SKM-1 (cell line): ENCODE measurements at regions not wholly inside any gene's neighbourhood (a gene's known extent, or its start where the extent isn't known, plus 50 kb on each side); places are given as distances from the start of the nearest gene placed in this dataset.

Experiments used
- DNase-seq: peaks from one replicate; lab custom pipeline; 2025; ENCODE audit not compliant: unreplicated experiment; lab: John Stamatoyannopoulos, UW

DNA sequence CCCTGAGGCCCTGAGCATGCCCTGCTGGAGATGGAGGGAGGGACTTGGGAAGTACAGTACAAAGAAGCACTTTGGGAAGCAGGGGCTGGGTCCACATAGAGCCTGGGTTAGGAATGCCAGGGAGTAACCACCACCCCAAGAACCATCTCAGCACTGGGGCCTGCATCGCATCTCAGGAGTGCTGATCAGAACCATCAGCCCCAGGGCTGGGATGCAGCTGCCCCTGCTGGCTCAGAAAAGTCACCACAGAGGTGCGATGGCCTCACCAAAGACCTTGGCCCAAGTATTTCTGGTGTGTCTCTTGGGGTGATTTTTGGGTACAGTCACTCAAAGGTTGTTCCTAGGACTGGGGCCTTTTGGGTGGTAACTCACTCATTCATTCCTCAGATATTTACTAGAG, 236.8 kb upstream of the MVB12B start:
- DNase-seq: no peak

DNA sequence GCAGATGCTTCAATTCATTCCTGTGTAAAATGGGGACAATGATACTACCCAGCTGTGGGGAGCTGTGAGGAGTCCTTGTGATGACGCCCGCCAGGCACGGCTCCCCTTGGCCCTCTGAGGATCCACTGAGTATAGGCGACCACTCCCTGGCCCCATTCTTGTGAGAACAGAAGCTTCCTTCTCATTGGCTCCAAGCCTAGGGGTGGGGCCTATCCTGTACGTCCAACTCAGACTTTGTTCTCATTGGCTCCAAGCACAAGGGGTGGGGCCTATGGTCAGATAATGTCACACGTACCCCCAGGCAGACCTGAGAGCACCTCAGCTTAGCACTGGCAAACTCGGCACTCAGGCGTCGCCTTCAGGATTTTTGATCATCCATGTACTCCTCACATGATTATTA, 232.9 kb upstream of the MVB12B start:
- DNase-seq: no peak

GRCh38 chr9:126095546-126096190, 231.0 kb upstream of the MVB12B start:
- no peak for DNase-seq

DNA sequence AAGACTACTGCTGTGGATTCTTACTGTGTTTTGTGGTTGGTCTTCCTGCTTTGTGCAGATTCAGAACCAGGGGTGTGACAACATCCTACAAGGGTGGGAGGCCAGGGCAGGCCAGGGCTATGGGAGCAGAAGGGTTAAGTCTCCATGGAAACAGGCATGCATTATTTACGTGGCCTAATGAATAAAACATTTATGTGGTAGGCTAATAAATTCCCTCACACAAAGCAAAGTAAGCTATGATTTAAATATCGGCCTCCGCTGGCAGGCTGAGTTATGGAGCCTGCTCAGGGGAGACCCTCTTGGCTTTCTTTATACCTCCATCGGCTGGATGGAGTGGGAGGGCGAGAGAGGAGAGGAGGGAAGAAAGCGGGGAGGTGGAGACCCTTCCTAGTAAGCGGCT, 230.3 kb upstream of the MVB12B start:
- DNase-seq: no peak

- no peak for DNase-seq
Observed at GRCh38 chr9:126097679-126098078, 228.9 kb upstream of the MVB12B start.

DNA sequence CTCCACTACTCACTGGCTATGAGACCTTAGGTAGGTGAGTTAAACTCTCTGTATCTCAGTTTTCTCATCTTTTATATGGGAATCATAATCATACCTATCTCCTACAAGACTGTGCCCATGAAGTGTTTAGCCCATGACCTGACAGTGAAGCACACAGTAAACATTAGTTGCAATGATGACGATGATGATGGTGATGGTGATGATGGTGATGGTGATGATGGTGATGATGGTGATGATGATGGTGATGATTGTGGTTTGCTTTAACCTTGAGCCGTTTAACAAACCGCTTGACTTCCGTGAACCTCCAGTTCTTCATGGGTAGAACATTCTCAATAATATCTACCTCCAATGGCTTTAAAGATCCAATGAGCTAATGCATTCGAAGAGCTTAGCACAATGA, 220.2 kb upstream of the MVB12B start:
- DNase-seq: no peak

DNA sequence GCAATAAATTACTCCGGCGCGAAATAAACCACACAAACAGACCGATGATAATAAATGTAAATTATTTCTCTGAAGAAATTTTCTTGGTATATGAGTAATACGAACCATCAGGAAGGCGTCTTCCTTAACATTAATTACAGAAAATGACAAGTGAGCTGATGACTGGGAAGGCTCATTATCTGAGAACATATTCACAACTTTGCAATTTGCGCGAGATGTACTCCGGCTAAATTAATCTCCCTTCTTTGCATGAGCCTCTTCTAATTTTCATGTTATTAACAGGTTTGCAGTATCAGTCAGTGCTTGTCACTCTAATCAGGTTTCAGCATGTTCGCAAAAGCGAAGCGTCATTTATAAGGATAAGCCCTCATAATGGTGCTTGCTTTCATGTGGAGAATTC, 218.9 kb upstream of the MVB12B start:
- no peak for DNase-seq

DNA sequence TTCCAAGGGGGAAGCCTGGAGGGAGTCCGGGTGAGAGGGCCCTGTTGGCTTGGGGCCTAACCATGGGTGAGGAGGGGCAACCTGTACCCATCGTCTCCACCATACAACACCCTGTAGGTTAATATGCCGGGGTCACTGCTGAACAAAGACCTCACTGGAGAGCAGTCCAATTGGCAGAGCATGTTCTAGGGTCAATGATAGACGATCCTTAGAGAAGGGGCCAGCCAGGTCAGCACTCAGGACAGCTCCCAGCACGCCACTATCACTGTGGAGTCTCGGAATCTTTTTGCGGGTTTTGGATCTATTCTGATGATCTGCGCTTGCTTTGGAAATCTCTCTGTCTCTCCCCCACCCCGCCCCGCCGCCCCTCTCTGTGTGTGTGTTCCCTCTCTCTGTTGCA, 218.4 kb upstream of the MVB12B start:
- no peak for DNase-seq

DNA sequence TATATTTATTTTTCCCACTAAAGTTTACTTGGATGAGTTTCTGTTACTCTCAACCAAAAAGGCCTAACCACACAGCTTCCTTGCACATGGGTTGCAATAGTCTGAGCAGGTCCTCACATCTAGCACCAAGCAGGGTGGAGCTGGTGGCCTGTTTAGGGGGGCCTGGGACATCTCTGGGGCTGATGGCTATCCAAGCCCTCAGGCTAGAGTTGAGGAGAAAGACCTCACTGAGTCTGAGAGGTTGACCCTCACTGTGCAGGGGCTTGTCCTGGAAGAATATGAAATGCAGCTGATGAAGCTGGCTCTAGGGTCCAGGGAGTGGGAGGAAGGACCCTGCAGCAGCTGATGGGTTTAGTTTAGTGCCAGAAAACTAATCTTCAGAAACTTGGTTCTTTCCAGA, 217.1 kb upstream of the MVB12B start:
- no peak for DNase-seq

DNA sequence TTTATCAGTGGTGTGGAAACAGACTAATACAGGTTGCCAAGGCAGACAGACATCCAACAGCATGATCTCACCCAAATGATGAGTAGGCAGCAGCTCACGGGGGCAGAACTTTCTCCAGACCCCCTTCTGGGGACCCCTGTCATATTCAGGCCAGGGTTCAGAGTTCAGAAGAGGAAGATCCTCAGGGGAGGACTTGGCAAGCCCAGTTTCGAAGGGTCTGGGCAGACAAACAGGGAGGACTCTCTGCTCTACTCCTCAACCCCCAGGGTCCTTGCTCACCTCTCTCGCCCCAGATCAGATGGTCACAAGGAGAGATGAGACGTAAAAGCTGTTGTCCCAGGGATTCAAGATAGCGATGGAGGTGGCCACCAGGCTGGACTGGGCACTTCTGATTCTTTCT, 215.1 kb upstream of the MVB12B start:
- DNase-seq: no peak

- DNase-seq: no peak
Observed at GRCh38 chr9:126112135-126112720, 214.4 kb upstream of the MVB12B start.

- DNase-seq: no peak
Observed at GRCh38 chr9:126113176-126113575, 213.5 kb upstream of the MVB12B start.

DNA sequence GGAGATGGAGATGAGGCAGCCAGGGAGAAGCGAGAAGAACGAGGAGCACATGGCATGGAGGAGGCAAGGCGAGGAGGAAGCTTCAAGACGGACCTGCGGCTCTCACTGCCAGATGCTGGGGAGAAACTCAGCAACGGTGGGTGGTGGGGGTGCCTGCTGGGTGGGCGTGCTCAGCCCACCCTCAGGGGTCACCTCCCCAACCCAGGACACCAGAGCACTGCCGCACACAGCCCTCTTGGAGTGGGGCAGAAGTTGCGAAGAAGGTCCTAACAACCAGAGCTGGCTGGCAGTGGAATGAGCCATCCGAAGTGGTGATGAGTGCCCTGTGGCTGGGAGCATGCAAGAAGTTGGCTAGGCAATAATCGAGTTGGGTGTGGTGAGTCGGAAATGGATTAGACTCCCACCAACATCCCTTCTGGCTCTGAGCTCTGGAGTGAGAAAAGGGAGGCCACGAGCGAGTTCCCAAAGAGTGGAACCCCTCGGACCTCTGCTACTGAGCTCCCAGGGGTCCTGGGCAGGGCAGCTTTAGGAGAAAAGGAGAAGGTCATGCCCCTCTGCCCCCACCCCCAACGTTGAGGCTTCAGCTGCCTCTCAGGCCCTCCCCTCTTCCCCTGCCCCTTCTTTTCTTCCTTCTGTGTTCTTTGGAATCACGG, 212.7 kb upstream of the MVB12B start:
- DNase-seq: no peak

GRCh38 chr9:126114409-126114760, 212.2 kb upstream of the MVB12B start:
- DNase-seq: no peak

DNA sequence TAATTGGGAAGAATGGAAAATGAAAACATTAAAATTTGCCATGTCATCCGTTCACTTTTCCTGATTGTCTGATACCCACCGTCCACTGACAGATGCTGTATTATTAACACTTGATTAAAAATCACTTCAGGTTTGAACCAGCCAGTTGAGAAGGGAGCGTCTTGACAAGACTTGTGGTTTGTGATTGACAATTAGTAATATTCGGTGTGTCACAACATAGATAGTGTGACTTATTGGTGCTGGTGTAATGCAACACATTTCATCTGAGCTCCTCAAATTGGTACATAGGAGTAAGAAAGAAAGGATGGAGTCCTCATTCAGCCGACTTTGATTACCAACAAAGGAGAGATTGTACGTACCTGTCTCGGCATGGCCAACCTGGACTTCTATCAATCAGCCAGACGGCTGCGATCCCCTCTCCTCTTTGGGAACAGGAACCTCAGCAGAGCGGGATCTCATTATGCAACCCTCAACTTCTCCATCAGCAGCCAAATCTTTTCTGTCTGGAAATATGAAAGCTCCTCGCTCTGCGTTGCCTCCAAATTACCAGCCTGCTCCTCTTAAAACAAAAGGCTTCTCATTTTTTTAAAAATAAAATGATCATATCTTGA, 211.7 kb upstream of the MVB12B start:
- no peak for DNase-seq

DNA sequence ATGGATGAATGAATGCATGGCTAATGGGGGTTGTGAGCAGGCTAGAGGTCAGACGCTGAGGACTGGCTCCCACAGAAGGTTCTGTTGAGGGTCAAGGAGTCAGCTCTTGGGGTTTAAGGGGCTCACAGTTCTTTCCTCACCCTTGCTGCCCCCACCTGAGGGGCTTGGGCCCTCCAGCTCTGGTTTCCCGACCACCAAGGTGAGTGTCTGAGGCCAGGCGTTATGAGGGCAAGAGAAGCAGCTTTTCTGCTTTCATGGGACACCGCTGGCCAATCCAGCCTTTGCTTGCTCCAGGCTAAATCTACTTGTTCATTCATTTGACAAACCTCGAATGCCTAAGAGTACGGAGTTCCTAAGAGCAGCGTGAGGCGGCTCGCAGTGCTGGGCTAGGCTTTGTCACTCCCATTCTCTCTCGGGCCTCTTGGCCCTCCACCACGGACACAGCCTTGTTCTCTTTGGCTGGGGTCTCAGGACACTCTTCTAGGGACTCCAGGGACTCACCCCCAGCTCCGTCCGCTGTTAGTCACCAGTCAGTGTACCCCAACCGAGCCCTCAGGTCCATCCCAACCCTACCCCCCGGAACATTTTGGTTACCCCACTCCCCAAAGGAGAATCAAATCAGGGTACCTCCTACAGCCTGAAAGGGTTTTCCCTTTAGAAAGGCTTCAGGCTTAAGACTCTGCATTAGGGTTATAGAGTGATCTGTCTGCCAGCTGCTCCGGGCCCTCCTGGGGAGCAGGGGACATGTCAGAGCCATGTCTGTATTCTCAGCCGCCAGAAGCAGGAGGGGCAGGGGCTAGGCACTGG, 210.1 kb upstream of the MVB12B start:
- no peak for DNase-seq

DNA sequence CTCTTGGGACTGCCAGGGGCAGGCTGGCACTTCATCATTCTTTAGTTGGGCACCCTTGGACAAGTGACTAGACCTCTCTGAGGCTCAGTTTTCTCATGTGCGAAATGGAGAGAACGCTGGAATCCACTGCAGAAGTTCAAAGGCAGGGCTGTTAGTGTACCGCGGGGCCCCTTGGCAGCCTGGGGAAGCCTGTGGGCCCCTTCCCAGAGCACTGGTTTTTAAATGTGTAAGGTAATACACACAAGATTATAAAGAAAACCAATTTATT, 209.5 kb upstream of the MVB12B start:
- DNase-seq: no peak

DNA sequence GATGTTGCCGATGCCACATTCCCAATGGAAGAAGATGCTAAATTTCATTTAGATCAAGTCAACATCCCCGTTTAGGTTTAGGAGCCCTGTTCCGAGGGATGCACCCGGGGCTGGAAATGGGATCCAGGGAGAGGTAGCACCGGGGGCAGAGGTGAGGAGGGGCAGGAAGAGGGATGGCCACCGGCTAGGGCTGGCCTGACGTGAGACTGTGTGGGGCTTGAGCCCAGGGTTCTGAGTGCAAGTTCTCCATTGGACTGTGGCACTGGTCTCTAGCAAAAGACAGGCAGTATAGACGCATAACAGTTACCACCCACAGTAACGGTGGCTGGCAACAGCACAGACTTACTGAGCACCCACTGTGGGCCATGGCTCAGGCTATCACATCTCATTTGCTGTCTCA, 209.0 kb upstream of the MVB12B start:
- DNase-seq: no peak

DNA sequence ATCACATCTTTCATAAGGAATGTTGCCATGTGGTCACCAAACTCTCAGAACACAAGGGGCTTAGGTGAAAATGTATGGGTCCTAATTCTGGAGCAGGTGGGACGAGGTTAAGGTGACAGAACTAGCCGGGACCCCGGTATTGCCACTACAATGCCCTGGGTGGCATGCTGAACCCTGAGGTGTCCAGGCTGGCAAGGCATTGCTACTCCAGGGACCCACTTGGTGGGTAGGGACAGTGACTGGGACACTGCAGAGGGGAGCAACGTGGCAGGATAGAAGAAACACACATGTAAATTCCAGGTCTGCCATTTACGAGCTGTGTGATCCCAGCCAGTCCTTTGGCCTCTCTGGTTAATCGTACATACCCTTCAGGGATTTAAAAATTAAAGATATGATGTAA, 206.9 kb upstream of the MVB12B start:
- no peak for DNase-seq

DNA sequence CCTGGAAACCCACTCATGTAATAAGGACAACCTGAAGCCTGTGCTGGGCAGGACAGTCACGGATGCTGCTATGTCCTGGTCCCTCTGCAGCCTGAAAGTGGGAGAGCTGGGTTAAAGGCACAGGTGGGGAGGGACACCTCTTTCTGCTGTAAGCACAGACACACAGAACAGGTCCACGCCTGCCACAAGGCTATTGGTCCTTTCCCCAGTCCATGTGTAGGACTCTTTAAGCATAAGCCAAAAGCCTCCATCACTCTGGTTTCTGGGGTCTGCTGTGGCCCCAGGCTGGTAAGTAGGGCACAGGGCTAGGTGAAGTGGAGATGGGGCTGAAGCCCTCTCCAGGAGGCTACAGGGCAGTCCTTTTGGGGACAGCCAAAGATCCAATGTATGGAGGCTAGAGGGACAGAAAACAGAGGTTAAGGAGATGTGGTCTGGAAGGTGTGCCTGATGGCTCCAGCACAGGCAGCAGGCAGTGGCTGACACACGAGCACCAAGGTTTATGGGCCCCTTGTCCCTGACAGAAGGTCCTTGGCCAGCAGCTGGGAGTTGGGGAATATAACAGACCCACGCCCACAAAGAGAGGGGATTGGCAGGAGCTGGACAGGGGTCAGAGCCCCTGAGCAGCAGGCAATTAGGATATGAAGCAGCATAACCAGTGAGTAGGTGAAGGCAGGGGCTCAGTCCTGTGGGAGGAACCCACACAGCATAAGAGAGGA, 203.6 kb upstream of the MVB12B start:
- DNase-seq: no peak

GRCh38 chr9:126123927-126124326, 202.7 kb upstream of the MVB12B start:
- no peak for DNase-seq
